Hepatocyte (in vitro differentiated cells): ENCODE measurements at regions not wholly inside any gene's neighbourhood (a gene's known extent, or its start where the extent isn't known, plus 50 kb on each side); places are given as distances from the start of the nearest gene placed in this dataset.

Source experiments
- EZH2 ChIP-seq: fragments of 200-600 bp; sonication (generic); IDR thresholded peaks from 2 replicates; pipeline ENCODE4 v1.6.1; 2016; ENCODE audit warnings: antibody characterized with exemption, mild to moderate bottlenecking, borderline replicate concordance
- EZH2phosphoT487 ChIP-seq: fragments of 200-600 bp; sonication (generic); IDR thresholded peaks from one replicate; pipeline ENCODE4 v1.6.1; 2018; ENCODE audit warnings: antibody characterized with exemption, mild to moderate bottlenecking, low read depth, moderate library complexity; ENCODE audit not compliant: unreplicated experiment, severe bottlenecking
- TF ChIP-seq, protein P1 (sequence below): fragments of 200-600 bp; sonication (generic); IDR thresholded peaks from 2 replicates; pipeline ENCODE4 v1.5.1; 2016; ENCODE audit warnings: antibody characterized with exemption, mild to moderate bottlenecking; ENCODE audit not compliant: poor library complexity

- TF ChIP-seq, protein P1, sequence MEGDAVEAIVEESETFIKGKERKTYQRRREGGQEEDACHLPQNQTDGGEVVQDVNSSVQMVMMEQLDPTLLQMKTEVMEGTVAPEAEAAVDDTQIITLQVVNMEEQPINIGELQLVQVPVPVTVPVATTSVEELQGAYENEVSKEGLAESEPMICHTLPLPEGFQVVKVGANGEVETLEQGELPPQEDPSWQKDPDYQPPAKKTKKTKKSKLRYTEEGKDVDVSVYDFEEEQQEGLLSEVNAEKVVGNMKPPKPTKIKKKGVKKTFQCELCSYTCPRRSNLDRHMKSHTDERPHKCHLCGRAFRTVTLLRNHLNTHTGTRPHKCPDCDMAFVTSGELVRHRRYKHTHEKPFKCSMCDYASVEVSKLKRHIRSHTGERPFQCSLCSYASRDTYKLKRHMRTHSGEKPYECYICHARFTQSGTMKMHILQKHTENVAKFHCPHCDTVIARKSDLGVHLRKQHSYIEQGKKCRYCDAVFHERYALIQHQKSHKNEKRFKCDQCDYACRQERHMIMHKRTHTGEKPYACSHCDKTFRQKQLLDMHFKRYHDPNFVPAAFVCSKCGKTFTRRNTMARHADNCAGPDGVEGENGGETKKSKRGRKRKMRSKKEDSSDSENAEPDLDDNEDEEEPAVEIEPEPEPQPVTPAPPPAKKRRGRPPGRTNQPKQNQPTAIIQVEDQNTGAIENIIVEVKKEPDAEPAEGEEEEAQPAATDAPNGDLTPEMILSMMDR: no peak
- TF ChIP-seq EZH2 (no peak), EZH2phosphoT487 (no peak)
These were observed 88.2 kb upstream of the SEPTIN5 start for GRCh38 chr22:19626042-19626587.
